SK-N-MC (cell line): ENCODE measurements at regions not wholly inside any gene's neighbourhood (a gene's known extent, or its start where the extent isn't known, plus 50 kb on each side); places are given as distances from the start of the nearest gene placed in this dataset.

Experiments
- DNase-seq: peaks from one replicate; pipeline ENCODE4 v3.0.0-alpha.2; 2011; ENCODE audit warnings: low read depth, low spot score
- H3K27ac ChIP-seq: fragments of 200-600 bp; sonication (generic); 2 replicates; pipeline ENCODE4 v1.5.1; 2016; ENCODE audit warnings: mixed run types
- H3K36me3 ChIP-seq: fragments of 200-600 bp; sonication (generic); 2 replicates; pipeline ENCODE4 v1.6.1; 2017; ENCODE audit warnings: antibody characterized with exemption, low read length, mixed read lengths; ENCODE audit not compliant: insufficient read depth
- H3K4me3 ChIP-seq: fragments of 200-600 bp; sonication (generic); 2 replicates; pipeline ENCODE4 v1.5.1; 2016
- H3K9ac ChIP-seq: fragments of 200-600 bp; sonication (generic); 2 replicates; pipeline ENCODE4 v1.8.0; 2017; ENCODE audit warnings: mixed run types, mixed read lengths; ENCODE audit not compliant: insufficient read length
- H3K9me3 ChIP-seq: fragments of 200-600 bp; sonication (generic); 2 replicates; pipeline ENCODE4 v1.6.1; 2017; ENCODE audit warnings: low read depth, mild to moderate bottlenecking, antibody characterized with exemption, low read length, moderate library complexity, mixed read lengths
- EZH2 ChIP-seq: fragments of 200-600 bp; sonication (generic); IDR thresholded peaks from one replicate; pipeline ENCODE4 v1.6.1; 2017; ENCODE audit warnings: antibody characterized with exemption
- FOXP2 ChIP-seq: optimal IDR thresholded peaks from 2 replicates; pipeline ENCODE3; 2011; ENCODE audit warnings: mild to moderate bottlenecking, moderate library complexity; ENCODE audit not compliant: insufficient read depth; ENCODE audit errors: extremely low read length, control extremely low read depth
- POLR2AphosphoS5 ChIP-seq: IDR thresholded peaks from 2 replicates; pipeline ENCODE4 v1.6.1; 2012; ENCODE audit warnings: mild to moderate bottlenecking, low read depth, low read length, borderline replicate concordance

GRCh38 chr10:130453721-130454542 lies 317.7 kb downstream of the GLRX3 start:
- TF ChIP-seq POLR2AphosphoS5 (no peak), FOXP2 (no peak), EZH2 (no peak)
- Histone ChIP-seq H3K27ac (no peak overlapping the region), H3K9ac (no peak overlapping the region), H3K4me3 (no peak overlapping the region), H3K9me3 (no peaks in the 10 kb centered on the region), H3K36me3 (no peaks in the 10 kb centered on the region)
- DNase-seq = no peak

GRCh38 chr10:130454543-130455000 lies 318.4 kb downstream of the GLRX3 start:
- no peak for DNase-seq
- TF ChIP-seq FOXP2 = no peak
- no peak for TF ChIP-seq EZH2
- no peak for TF ChIP-seq POLR2AphosphoS5

GRCh38 chr10:130455111-130455695 lies 319.0 kb downstream of the GLRX3 start:
- no peak overlapping the region for H3K9ac ChIP-seq
- no peak overlapping the region for H3K4me3 ChIP-seq
- no peaks in the 10 kb centered on the region for H3K9me3 ChIP-seq
- no peak for DNase-seq
- H3K27ac ChIP-seq = no peak overlapping the region
- TF ChIP-seq POLR2AphosphoS5 (no peak), EZH2 (no peak), FOXP2 (no peak)
- no peaks in the 10 kb centered on the region for H3K36me3 ChIP-seq

More at GRCh38 chr10:130454543-130455000, 318.4 kb downstream of the GLRX3 start:
- H3K36me3 ChIP-seq = no peaks in the 10 kb centered on the region
- H3K9me3 ChIP-seq = no peaks in the 10 kb centered on the region
- H3K4me3 ChIP-seq = no peak overlapping the region
- H3K27ac ChIP-seq = no peak overlapping the region
- H3K9ac ChIP-seq = no peak overlapping the region

GRCh38 chr10:130455791-130456190 lies 319.6 kb downstream of the GLRX3 start:
- no peak for TF ChIP-seq POLR2AphosphoS5
- no peak for TF ChIP-seq FOXP2
- TF ChIP-seq EZH2 = no peak
- Histone ChIP-seq H3K9me3 (no peaks in the 10 kb centered on the region), H3K27ac (no peak overlapping the region), H3K4me3 (no peak overlapping the region), H3K9ac (no peak overlapping the region), H3K36me3 (no peaks in the 10 kb centered on the region)
- DNase-seq = no peak

GRCh38 chr10:130456616-130457015 lies 320.4 kb downstream of the GLRX3 start:
- no peak overlapping the region for H3K4me3 ChIP-seq
- H3K9ac ChIP-seq = no peak overlapping the region
- DNase-seq = no peak
- H3K27ac ChIP-seq = no peak overlapping the region
- no peaks in the 10 kb centered on the region for H3K9me3 ChIP-seq
- no peaks in the 10 kb centered on the region for H3K36me3 ChIP-seq
- no peak for TF ChIP-seq FOXP2
- TF ChIP-seq EZH2 = no peak
- no peak for TF ChIP-seq POLR2AphosphoS5

GRCh38 chr10:130458509-130458908 lies 322.3 kb downstream of the GLRX3 start:
- no peak for DNase-seq
- H3K36me3 ChIP-seq = no peaks in the 10 kb centered on the region
- no peak overlapping the region for H3K27ac ChIP-seq
- no peak overlapping the region for H3K9ac ChIP-seq
- TF ChIP-seq POLR2AphosphoS5 (no peak), FOXP2 (no peak), EZH2 (no peak)
- H3K4me3 ChIP-seq = no peak overlapping the region
- no peaks in the 10 kb centered on the region for H3K9me3 ChIP-seq

- Histone ChIP-seq H3K9me3 (no peaks in the 10 kb centered on the region), H3K9ac (no peak overlapping the region), H3K27ac (no peak overlapping the region), H3K36me3 (no peaks in the 10 kb centered on the region), H3K4me3 (no peak overlapping the region)
- no peak for DNase-seq
- no peak for TF ChIP-seq POLR2AphosphoS5
- TF ChIP-seq FOXP2 = no peak
Observed at GRCh38 chr10:130459011-130459410, 322.8 kb downstream of the GLRX3 start.

GRCh38 chr10:130459851-130460490 lies 323.8 kb downstream of the GLRX3 start:
- no peak for DNase-seq
- no peaks in the 10 kb centered on the region for H3K36me3 ChIP-seq

More at GRCh38 chr10:130459851-130460490, 323.8 kb downstream of the GLRX3 start:
- Histone ChIP-seq H3K9me3 (no peaks in the 10 kb centered on the region), H3K4me3 (no peak overlapping the region), H3K9ac (no peak overlapping the region), H3K27ac (no peak overlapping the region)
- TF ChIP-seq POLR2AphosphoS5 (no peak), FOXP2 (no peak), EZH2 (no peak)
